Endothelial cell of umbilical vein (primary cell): ENCODE measurements at regions not wholly inside any gene's neighbourhood (a gene's known extent, or its start where the extent isn't known, plus 50 kb on each side); places are given as distances from the start of the nearest gene placed in this dataset.

Experiments used
- BruUV-seq: library from RNA; stranded (reverse); fragments of 400-500 nt; replicated peaks from 2 replicates; lab custom pipeline; 2021; lab: Mats Ljungman, UMichigan
- CTCF ChIA-PET: fragments of 300-600, 350-600 bp; sonication (Branson Sonifier 250); formaldehyde crosslinking; loops from one replicate; lab custom pipeline; 2021; ENCODE audit warnings: antibody characterized with exemption, inconsistent platforms; lab: Charles Lee
- POLR2A ChIA-PET: fragments of 300-600, 350-600 bp; sonication (Branson Sonifier 250); formaldehyde crosslinking; loops from one replicate; lab custom pipeline; 2021; ENCODE audit warnings: antibody characterized with exemption, inconsistent platforms; lab: Charles Lee
- DNase-seq: peaks from one replicate; pipeline ENCODE4 v3.0.0-alpha.2; 2011; ENCODE audit warnings: low read depth, low spot score
- FAIRE-seq: peaks from 2 replicates; lab custom pipeline; 2011; peaks lifted over from hg19 to GRCh38; lab: Jason Lieb, UNC
- H2AFZ ChIP-seq: 2 replicates; pipeline ENCODE4 v1.6.0; 2012; ENCODE audit warnings: low read depth, low read length, control low read depth, inconsistent platforms
- H3K27ac ChIP-seq: 2 replicates; pipeline ENCODE4 v1.5.1; 2011; ENCODE audit warnings: low read depth, mild to moderate bottlenecking, control low read depth, low read length, moderate library complexity; ENCODE audit not compliant: insufficient read depth
- H3K27me3 ChIP-seq, 2 experiments: 2 replicates each; pipeline versions ENCODE4 v1.6.0 to v1.6.1; 2011; ENCODE audit warnings: low read length in 2 of 2, mixed read lengths in 1 of 2; ENCODE audit not compliant: control insufficient read depth in 2 of 2, insufficient read depth in 2 of 2
- H3K36me3 ChIP-seq, 2 experiments: 2 replicates in 1 of 2; 3 replicates in 1 of 2; pipeline ENCODE4 v1.5.1; 2011; ENCODE audit warnings: low read length in 2 of 2, mild to moderate bottlenecking in 1 of 2, moderate library complexity in 1 of 2; ENCODE audit not compliant: control insufficient read depth in 2 of 2, insufficient read depth in 2 of 2; ENCODE audit errors: extremely low read depth in 1 of 2
- H3K4me1 ChIP-seq: 3 replicates; pipeline ENCODE4 v1.5.1; 2011; ENCODE audit warnings: mild to moderate bottlenecking, low read length; ENCODE audit not compliant: control insufficient read depth, insufficient read depth; ENCODE audit errors: extremely low read depth
- H3K4me2 ChIP-seq: 2 replicates; pipeline ENCODE4 v1.6.1; 2011; ENCODE audit warnings: low read length, control low read depth, mixed read lengths; ENCODE audit not compliant: insufficient read depth
- H3K4me3 ChIP-seq, 3 experiments: fragments of 200-600 bp in 1 of 3; sonication (generic), shearing (Covaris generic) in 1 of 3; replicated peaks in 1 of 3; 2 replicates each; pipeline ENCODE4 v1.5.1; 2011 to 2016; ENCODE audit warnings: control low read depth in 3 of 3, low read length in 3 of 3, mild to moderate bottlenecking in 2 of 3, inconsistent platforms in 1 of 3, low read depth in 1 of 3, moderate library complexity in 1 of 3; ENCODE audit not compliant: insufficient read depth in 1 of 3
- H3K79me2 ChIP-seq: 2 replicates; pipeline ENCODE4 v1.6.0; 2012; ENCODE audit warnings: low read length, inconsistent platforms; ENCODE audit not compliant: control insufficient read depth, insufficient read depth
- H3K9ac ChIP-seq: replicated peaks from 2 replicates; pipeline ENCODE3; 2011; ENCODE audit warnings: low read length, control low read depth; ENCODE audit not compliant: insufficient read depth; ENCODE audit errors: extremely low read depth
- H3K9me1 ChIP-seq: replicated peaks from 3 replicates; pipeline ENCODE4 v1.6.0; 2011; ENCODE audit warnings: mild to moderate bottlenecking, low read length; ENCODE audit not compliant: control insufficient read depth, insufficient read depth; ENCODE audit errors: extremely low read depth
- H3K9me3 ChIP-seq: replicated peaks from 2 replicates; pipeline ENCODE4 v1.5.1; 2012; ENCODE audit warnings: low read length, inconsistent platforms; ENCODE audit not compliant: control insufficient read depth, insufficient read depth
- H4K20me1 ChIP-seq: replicated peaks from 2 replicates; pipeline ENCODE3; 2011; ENCODE audit warnings: mild to moderate bottlenecking, low read length; ENCODE audit not compliant: control insufficient read depth, insufficient read depth; ENCODE audit errors: extremely low read depth
- EZH2 ChIP-seq: IDR thresholded peaks from 2 replicates; pipeline ENCODE4 v1.6.1; 2012; ENCODE audit warnings: borderline replicate concordance, low read depth, mild to moderate bottlenecking, moderate library complexity, low read length, inconsistent platforms; ENCODE audit not compliant: severe bottlenecking
- JUN ChIP-seq: IDR thresholded peaks from 2 replicates; pipeline ENCODE4 v1.6.1; 2011; ENCODE audit warnings: borderline replicate concordance, low read depth; ENCODE audit not compliant: insufficient read length, insufficient read depth
- MAX ChIP-seq: IDR thresholded peaks from 2 replicates; pipeline ENCODE4 v1.6.1; 2011; ENCODE audit not compliant: insufficient read depth, insufficient read length
- MYC ChIP-seq: IDR thresholded peaks from one replicate; pipeline ENCODE4 v1.6.1; 2011; ENCODE audit warnings: mild to moderate bottlenecking, low read depth, low read length
- POLR2A ChIP-seq: IDR thresholded peaks from 2 replicates; pipeline ENCODE4 v1.6.1; 2012; ENCODE audit warnings: low read depth, mild to moderate bottlenecking, control low read depth, low read length
- POLR2AphosphoS5 ChIP-seq: IDR thresholded peaks from 2 replicates; pipeline ENCODE4 v1.6.1; 2012; ENCODE audit warnings: low read depth, mild to moderate bottlenecking, control low read depth, low read length, moderate library complexity; ENCODE audit not compliant: insufficient read depth
- dilution Hi-C: fragments of 300-500 bp; cut with MboI; formaldehyde crosslinking; loops from one replicate; pipeline ENCODE4 v1.15.0; 2019; ENCODE audit warnings: low sequenced_read_pairs; ENCODE audit not compliant: extremely low pct_ligation_motif_present
- intact Hi-C: fragments of 100-400 bp; cut with micrococcal nuclease; formaldehyde crosslinking; loops from one replicate; pipeline ENCODE4 v1.10.0; 2022
- TF ChIP-seq, protein P1 (sequence below), 2 donors: IDR thresholded peaks; 1 replicate in 1 of 2; 2 replicates in 1 of 2; pipeline ENCODE4 v1.5.1; 2011; ENCODE audit warnings: low read length in 2 of 2, mild to moderate bottlenecking in 2 of 2, moderate library complexity in 2 of 2, control low read depth in 1 of 2, inconsistent platforms in 1 of 2, low read depth in 1 of 2; ENCODE audit not compliant: insufficient read depth in 1 of 2; ENCODE audit errors: extremely low read depth in 1 of 2

- dilution Hi-C loops = no loop called here
- POLR2A ChIA-PET = no interaction called here
- no peak overlapping the region for H3K4me2 ChIP-seq
- no peaks in the 10 kb centered on the region for H3K9me3 ChIP-seq
- H3K36me3 ChIP-seq = no peaks in the 10 kb centered on the region
- FAIRE-seq (no peak), DNase-seq (no peak)
- no peak overlapping the region for H3K27ac ChIP-seq
- TF ChIP-seq, protein P1, sequence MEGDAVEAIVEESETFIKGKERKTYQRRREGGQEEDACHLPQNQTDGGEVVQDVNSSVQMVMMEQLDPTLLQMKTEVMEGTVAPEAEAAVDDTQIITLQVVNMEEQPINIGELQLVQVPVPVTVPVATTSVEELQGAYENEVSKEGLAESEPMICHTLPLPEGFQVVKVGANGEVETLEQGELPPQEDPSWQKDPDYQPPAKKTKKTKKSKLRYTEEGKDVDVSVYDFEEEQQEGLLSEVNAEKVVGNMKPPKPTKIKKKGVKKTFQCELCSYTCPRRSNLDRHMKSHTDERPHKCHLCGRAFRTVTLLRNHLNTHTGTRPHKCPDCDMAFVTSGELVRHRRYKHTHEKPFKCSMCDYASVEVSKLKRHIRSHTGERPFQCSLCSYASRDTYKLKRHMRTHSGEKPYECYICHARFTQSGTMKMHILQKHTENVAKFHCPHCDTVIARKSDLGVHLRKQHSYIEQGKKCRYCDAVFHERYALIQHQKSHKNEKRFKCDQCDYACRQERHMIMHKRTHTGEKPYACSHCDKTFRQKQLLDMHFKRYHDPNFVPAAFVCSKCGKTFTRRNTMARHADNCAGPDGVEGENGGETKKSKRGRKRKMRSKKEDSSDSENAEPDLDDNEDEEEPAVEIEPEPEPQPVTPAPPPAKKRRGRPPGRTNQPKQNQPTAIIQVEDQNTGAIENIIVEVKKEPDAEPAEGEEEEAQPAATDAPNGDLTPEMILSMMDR (IDR thresholded peaks at IDR 0.05; ENCODE audit: extremely low read depth in 1 of 2, insufficient read depth in 1 of 2, low read depth in 1 of 2, low read length in 2 of 2) = no peak
- TF ChIP-seq POLR2A (no peak), EZH2 (no peak), POLR2AphosphoS5 (no peak), JUN (no peak), MAX (no peak), MYC (no peak)
- no peaks in the 10 kb centered on the region for H4K20me1 ChIP-seq
- no peak overlapping the region for H3K4me3 ChIP-seq
- no peaks in the 10 kb centered on the region for H3K9me1 ChIP-seq
- intact Hi-C loops = no loop called here
- no TSS peak for BruUV-seq
- no peaks in the 10 kb centered on the region for H3K79me2 ChIP-seq
- CTCF ChIA-PET = interaction anchor here (1.1 kb wide), 1 partner anchor 9 kb away, joined by 4 read pairs; no protein-coding TSS in a partner anchor
- H3K27me3 ChIP-seq = no peaks in the 10 kb centered on the region
- no peak overlapping the region for H3K9ac ChIP-seq
- no peak overlapping the region for H2AFZ ChIP-seq
- no peaks in the 10 kb centered on the region for H3K4me1 ChIP-seq
Observed at GRCh38 chr2:241924069-241924908, 54.8 kb downstream of the RTP5 start.
